ENCODE measurements at regions not wholly inside any gene's neighbourhood (a gene's known extent, or its start where the extent isn't known, plus 50 kb on each side); places are given as distances from the start of the nearest gene placed in this dataset.
"Not testable (repeated sequence)": the region's sequence is repeated elsewhere in the genome, so short reads cannot be mapped to it uniquely, and the experiment has no call there.

DNA sequence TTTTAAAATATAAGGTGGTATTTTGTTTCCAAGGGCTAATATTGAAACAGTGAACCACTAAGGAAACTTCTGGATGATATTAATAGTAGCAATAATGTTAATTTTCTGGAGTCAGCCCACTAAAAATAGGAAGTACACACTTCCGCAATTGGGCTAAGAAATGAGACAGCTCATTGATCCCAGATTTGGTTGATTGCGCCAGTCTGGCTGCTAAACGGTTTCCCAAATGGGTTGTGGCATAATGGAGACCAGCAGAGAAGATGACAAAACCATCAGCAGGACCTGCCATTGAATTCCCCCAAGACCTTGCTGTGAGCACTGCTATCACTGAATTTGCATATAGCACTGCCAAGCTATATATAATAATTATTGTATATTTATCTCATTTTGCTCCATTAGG lies 71.2 kb upstream of the SGK1 start:
- no peak overlapping the region for H3K4me3 ChIP-seq (replicated peaks; ENCODE audit: insufficient read depth, low read length)
- TF ChIP-seq GABPA (IDR thresholded peaks at IDR 0.05; ENCODE audit: low read depth) (no peak), SPI1 (IDR thresholded peaks at IDR 0.05; ENCODE audit: borderline replicate concordance, low read depth) (peak; percentile 92)
- no peak overlapping the region; the same call in 1 of the 2 replicates for H3K27ac ChIP-seq (replicated peaks)
- peak; percentile 58 to 90 for DNase-seq (ENCODE audit: low read depth in 1 of 2, low spot score in 1 of 2)
- no peaks in the 10 kb centered on the region for H3K27me3 ChIP-seq (ENCODE audit: insufficient read depth, poor library complexity, severe bottlenecking)

DNA sequence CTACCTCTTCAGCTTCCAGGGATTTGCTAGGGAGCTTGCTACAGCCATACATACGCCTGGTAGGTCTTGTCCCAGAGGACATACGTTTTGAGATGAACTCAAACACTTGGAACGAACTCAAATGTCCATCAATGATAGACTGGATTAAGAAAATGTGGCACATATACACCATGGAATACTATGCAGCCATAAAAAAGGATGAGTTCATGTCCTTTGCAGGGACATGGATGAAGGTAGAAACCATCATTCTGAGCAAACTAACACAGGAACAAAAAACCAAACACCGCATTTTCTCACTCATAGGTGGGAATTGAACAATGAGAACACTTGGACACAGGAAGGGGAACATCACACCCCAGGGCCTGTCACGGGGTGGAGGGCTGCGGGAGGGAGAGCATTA lies 68.6 kb upstream of the SGK1 start:
- not testable (repeated sequence) for H3K4me3 ChIP-seq (replicated peaks; ENCODE audit: insufficient read depth, low read length); DNase-seq (ENCODE audit: low read depth in 1 of 2, low spot score in 1 of 2); H3K27me3 ChIP-seq (ENCODE audit: insufficient read depth, poor library complexity, severe bottlenecking); H3K27ac ChIP-seq (replicated peaks)

DNA sequence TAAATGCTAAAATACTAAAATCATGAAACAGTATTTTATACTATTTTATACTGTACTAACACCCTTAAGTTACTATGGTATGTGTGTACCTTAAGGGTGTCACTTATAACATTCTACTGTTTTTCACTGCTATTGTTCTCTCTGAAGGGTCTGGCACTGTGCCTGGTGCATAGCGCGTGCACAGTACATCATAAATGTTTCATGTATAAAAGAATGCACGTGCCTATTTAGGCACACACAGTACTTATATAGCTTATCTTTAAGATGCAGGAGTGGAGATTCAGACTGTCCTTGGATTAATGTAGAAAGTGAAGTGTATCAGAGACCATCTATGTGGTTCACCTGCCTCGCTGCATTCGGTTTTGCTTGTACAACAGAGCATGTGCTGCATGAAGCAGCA lies 64.0 kb upstream of the SGK1 start:
- Histone ChIP-seq H3K4me3 (replicated peaks; ENCODE audit: insufficient read depth, low read length) (no peak overlapping the region), H3K27ac (replicated peaks) (no peak overlapping the region), H3K27me3 (ENCODE audit: insufficient read depth, poor library complexity, severe bottlenecking) (no peaks in the 10 kb centered on the region)
- TF ChIP-seq, protein P1, sequence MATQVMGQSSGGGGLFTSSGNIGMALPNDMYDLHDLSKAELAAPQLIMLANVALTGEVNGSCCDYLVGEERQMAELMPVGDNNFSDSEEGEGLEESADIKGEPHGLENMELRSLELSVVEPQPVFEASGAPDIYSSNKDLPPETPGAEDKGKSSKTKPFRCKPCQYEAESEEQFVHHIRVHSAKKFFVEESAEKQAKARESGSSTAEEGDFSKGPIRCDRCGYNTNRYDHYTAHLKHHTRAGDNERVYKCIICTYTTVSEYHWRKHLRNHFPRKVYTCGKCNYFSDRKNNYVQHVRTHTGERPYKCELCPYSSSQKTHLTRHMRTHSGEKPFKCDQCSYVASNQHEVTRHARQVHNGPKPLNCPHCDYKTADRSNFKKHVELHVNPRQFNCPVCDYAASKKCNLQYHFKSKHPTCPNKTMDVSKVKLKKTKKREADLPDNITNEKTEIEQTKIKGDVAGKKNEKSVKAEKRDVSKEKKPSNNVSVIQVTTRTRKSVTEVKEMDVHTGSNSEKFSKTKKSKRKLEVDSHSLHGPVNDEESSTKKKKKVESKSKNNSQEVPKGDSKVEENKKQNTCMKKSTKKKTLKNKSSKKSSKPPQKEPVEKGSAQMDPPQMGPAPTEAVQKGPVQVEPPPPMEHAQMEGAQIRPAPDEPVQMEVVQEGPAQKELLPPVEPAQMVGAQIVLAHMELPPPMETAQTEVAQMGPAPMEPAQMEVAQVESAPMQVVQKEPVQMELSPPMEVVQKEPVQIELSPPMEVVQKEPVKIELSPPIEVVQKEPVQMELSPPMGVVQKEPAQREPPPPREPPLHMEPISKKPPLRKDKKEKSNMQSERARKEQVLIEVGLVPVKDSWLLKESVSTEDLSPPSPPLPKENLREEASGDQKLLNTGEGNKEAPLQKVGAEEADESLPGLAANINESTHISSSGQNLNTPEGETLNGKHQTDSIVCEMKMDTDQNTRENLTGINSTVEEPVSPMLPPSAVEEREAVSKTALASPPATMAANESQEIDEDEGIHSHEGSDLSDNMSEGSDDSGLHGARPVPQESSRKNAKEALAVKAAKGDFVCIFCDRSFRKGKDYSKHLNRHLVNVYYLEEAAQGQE (IDR thresholded peaks at IDR 0.05; ENCODE audit: insufficient replicate concordance, low read depth), result no peak
- TF ChIP-seq SPI1 (IDR thresholded peaks at IDR 0.05; ENCODE audit: borderline replicate concordance, low read depth) (no peak), POLR2AphosphoS5 (IDR thresholded peaks at IDR 0.05; ENCODE audit: low read depth) (no peak), GABPA (IDR thresholded peaks at IDR 0.05; ENCODE audit: low read depth) (no peak)
- TF ChIP-seq, protein P2, sequence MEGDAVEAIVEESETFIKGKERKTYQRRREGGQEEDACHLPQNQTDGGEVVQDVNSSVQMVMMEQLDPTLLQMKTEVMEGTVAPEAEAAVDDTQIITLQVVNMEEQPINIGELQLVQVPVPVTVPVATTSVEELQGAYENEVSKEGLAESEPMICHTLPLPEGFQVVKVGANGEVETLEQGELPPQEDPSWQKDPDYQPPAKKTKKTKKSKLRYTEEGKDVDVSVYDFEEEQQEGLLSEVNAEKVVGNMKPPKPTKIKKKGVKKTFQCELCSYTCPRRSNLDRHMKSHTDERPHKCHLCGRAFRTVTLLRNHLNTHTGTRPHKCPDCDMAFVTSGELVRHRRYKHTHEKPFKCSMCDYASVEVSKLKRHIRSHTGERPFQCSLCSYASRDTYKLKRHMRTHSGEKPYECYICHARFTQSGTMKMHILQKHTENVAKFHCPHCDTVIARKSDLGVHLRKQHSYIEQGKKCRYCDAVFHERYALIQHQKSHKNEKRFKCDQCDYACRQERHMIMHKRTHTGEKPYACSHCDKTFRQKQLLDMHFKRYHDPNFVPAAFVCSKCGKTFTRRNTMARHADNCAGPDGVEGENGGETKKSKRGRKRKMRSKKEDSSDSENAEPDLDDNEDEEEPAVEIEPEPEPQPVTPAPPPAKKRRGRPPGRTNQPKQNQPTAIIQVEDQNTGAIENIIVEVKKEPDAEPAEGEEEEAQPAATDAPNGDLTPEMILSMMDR (IDR thresholded peaks at IDR 0.05; ENCODE audit: insufficient read depth, low read length), result no peak
- no peak for DNase-seq (ENCODE audit: low read depth in 1 of 2, low spot score in 1 of 2)

DNA sequence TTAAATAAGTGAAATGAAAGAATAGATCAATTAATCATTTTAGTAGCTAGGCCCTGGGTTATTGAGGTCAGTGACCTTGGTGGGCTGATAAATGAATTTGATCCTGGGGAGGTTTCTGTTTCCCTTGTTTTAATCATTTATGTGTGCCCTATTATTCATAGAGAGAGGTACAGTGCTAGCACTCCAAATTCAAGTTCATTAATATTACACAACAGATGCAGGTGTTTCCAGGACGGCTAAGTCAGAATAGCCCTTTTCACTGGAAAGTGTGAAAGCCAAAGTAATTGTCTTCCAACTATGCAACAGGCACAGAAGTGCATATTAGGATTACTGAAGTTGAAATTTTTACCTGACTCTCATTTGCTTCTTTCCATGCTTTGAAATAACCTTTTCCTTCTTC lies 61.7 kb upstream of the SGK1 start:
- Histone ChIP-seq H3K27me3 (ENCODE audit: insufficient read depth, poor library complexity, severe bottlenecking) (no peaks in the 10 kb centered on the region), H3K27ac (replicated peaks) (no peak overlapping the region), H3K4me3 (replicated peaks; ENCODE audit: insufficient read depth, low read length) (no peak overlapping the region)
- TF ChIP-seq POLR2AphosphoS5 (IDR thresholded peaks at IDR 0.05; ENCODE audit: low read depth), result no peak
- TF ChIP-seq, protein P2 (IDR thresholded peaks at IDR 0.05; ENCODE audit: insufficient read depth, low read length), result no peak
- TF ChIP-seq GABPA (IDR thresholded peaks at IDR 0.05; ENCODE audit: low read depth), result no peak
- no peak for TF ChIP-seq SPI1 (IDR thresholded peaks at IDR 0.05; ENCODE audit: borderline replicate concordance, low read depth)
- TF ChIP-seq, protein P1 (IDR thresholded peaks at IDR 0.05; ENCODE audit: insufficient replicate concordance, low read depth), result no peak
- no peak for DNase-seq (ENCODE audit: low read depth in 1 of 2, low spot score in 1 of 2)

DNA sequence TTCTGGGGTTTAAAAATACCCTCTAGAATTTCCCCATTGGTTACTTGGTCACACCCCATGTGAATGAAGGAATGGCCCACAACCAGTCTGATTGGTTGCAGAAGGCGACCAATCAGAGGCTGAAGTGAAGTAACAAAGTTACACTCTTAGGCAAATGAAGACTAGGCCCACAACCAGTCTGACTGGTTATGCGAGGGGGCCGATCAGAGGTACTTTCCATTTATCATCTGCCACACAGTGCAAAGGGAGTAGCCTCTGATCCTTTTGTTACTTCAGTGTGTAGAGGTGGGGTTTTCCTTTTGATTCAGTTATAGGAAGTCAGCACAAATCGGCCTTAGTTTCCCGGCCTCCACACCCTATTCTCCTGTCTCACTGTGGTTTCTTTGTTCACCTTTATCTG lies 61.2 kb upstream of the SGK1 start:
- Histone ChIP-seq H3K27me3 (ENCODE audit: insufficient read depth, poor library complexity, severe bottlenecking) (no peaks in the 10 kb centered on the region), H3K27ac (replicated peaks) (no peak overlapping the region), H3K4me3 (replicated peaks; ENCODE audit: insufficient read depth, low read length) (no peak overlapping the region)
- TF ChIP-seq GABPA (IDR thresholded peaks at IDR 0.05; ENCODE audit: low read depth), result no peak
- TF ChIP-seq, protein P2 (IDR thresholded peaks at IDR 0.05; ENCODE audit: insufficient read depth, low read length), result no peak
- TF ChIP-seq, protein P1 (IDR thresholded peaks at IDR 0.05; ENCODE audit: insufficient replicate concordance, low read depth), result no peak
- no peak for TF ChIP-seq POLR2AphosphoS5 (IDR thresholded peaks at IDR 0.05; ENCODE audit: low read depth)
- no peak for TF ChIP-seq SPI1 (IDR thresholded peaks at IDR 0.05; ENCODE audit: borderline replicate concordance, low read depth)
- DNase-seq (ENCODE audit: low read depth in 1 of 2, low spot score in 1 of 2), result no peak

Measured in HL-60 (cell line).